Prostate gland (tissue), 1 donor: ENCODE measurements at regions not wholly inside any gene's neighbourhood (a gene's known extent, or its start where the extent isn't known, plus 50 kb on each side); places are given as distances from the start of the nearest gene placed in this dataset.

Source experiments
- POLR2A ChIP-seq: fragments of 450-650 bp; IDR thresholded peaks from one replicate; pipeline ENCODE4 v1.6.1; 2016; ENCODE audit warnings: antibody characterized with exemption, mild to moderate bottlenecking
- POLR2AphosphoS5 ChIP-seq: sonication (generic); formaldehyde crosslinking; IDR thresholded peaks from one replicate; pipeline ENCODE4 v1.6.1; 2017; ENCODE audit warnings: antibody characterized with exemption

DNA sequence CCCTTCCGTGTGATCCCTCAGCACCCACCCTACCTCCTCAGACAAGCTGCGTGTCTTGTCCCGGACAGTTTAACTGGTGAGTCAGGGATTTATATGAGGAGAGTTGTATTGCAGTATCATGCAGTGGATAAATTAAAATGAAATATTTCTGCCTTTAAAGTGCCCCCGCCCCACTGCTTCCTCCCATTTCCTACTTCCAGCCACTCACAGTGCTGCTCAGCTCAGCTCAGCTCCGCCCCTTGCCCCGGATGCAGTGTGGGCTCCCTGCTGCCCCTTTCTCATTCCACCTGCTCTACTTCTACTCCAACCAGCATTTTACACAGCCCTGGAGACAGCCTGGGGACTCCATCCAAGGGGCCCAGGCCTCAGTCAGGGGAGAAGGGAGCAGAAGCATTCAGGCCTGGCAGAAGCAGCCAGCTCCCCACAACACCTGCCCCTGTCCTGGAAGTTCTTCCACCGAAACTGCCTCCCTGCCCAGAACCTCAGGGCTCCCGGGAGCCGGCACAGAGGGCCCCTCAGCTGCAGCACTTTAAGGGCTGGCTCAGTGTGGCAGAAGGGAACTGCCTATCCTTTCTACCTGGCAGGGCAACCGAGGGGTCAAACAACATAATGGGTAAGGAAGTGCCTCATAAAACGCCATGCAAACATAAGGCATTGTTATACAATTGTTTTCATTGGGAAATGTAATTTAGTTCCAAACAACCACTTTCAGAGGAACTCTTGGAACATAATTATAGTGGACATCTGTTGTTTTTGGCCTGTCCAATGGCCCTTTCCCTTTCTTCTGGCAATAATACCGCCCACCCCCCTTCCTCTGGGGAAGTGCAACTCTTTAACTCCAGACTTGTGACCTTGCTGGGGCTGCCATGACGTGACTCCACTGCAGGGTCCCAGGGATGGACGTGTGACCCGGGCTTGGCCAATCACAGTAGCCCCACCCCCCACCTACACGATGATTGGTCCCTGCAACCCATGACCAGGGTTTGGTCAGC is 102.3 kb downstream of the LIPG start:
- TF ChIP-seq POLR2A (no peak), POLR2AphosphoS5 (no peak)
